ENCODE measurements at regions not wholly inside any gene's neighbourhood (a gene's known extent, or its start where the extent isn't known, plus 50 kb on each side); places are given as distances from the start of the nearest gene placed in this dataset.

DNA sequence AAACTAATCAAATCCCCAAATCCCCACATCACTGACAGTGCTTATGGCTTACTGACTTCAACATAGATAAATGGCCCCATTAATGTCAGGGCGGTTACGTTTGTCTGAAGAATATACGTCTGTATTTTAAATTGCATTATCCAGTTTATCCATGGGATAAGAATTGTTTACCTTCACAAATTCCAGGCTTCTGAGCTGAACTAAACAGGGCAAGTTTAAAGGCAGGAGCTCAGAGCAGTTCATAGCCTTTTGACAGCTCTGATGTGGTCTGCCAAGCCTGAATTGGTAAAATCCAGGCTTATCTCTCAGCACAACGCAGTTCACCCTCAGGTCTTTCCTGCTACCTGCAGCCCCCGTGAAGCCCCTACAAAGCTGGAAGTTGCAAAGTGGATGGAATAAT lies 79.5 kb upstream of the GREM2 start:
- TF ChIP-seq, protein P1, sequence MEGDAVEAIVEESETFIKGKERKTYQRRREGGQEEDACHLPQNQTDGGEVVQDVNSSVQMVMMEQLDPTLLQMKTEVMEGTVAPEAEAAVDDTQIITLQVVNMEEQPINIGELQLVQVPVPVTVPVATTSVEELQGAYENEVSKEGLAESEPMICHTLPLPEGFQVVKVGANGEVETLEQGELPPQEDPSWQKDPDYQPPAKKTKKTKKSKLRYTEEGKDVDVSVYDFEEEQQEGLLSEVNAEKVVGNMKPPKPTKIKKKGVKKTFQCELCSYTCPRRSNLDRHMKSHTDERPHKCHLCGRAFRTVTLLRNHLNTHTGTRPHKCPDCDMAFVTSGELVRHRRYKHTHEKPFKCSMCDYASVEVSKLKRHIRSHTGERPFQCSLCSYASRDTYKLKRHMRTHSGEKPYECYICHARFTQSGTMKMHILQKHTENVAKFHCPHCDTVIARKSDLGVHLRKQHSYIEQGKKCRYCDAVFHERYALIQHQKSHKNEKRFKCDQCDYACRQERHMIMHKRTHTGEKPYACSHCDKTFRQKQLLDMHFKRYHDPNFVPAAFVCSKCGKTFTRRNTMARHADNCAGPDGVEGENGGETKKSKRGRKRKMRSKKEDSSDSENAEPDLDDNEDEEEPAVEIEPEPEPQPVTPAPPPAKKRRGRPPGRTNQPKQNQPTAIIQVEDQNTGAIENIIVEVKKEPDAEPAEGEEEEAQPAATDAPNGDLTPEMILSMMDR (IDR thresholded peaks at IDR 0.05): no peak
- TF ChIP-seq HOXA7 (CRISPR knock-in tag; IDR thresholded peaks at IDR 0.05) (no peak), POLR2A (IDR thresholded peaks at IDR 0.05; ENCODE audit: low read length) (no peak), SREBF2 (IDR thresholded peaks at IDR 0.05) (no peak), SMC3 (IDR thresholded peaks at IDR 0.05) (no peak)
- TF ChIP-seq, protein P2, sequence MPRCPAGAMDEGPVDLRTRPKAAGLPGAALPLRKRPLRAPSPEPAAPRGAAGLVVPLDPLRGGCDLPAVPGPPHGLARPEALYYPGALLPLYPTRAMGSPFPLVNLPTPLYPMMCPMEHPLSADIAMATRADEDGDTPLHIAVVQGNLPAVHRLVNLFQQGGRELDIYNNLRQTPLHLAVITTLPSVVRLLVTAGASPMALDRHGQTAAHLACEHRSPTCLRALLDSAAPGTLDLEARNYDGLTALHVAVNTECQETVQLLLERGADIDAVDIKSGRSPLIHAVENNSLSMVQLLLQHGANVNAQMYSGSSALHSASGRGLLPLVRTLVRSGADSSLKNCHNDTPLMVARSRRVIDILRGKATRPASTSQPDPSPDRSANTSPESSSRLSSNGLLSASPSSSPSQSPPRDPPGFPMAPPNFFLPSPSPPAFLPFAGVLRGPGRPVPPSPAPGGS (IDR thresholded peaks at IDR 0.05): no peak

Measured in A549 (cell line).